Activated CD4-positive, alpha-beta T cell treated with anti-CD3 and anti-CD28 coated beads, Interleukin-2, amount 10 ng/mL, durations not matched to agents 7 days and 5 days (primary cell): ENCODE measurements at regions not wholly inside any gene's neighbourhood (a gene's known extent, or its start where the extent isn't known, plus 50 kb on each side); places are given as distances from the start of the nearest gene placed in this dataset.

ENCODE experiments used
- CTCF ChIA-PET: fragments of 350-600 bp; sonication (Branson Sonifier 250); formaldehyde crosslinking; loops from one replicate; lab custom pipeline; 2021; ENCODE audit warnings: antibody characterized with exemption; lab: Charles Lee
- POLR2A ChIA-PET: fragments of 350-600 bp; sonication (Branson Sonifier 250); formaldehyde crosslinking; loops from one replicate; lab custom pipeline; 2021; ENCODE audit warnings: antibody characterized with exemption; lab: Charles Lee
- DNase-seq: peaks from one replicate; pipeline ENCODE4 v3.0.0-alpha.2; 2020
- H3K27ac Mint-ChIP-seq: one replicate; pipeline ENCODE4 v1.8.0; 2021; ENCODE audit warnings: mild to moderate bottlenecking, moderate library complexity, mixed read lengths
- H3K27me3 Mint-ChIP-seq: one replicate; pipeline ENCODE4 v1.8.0; 2021; ENCODE audit warnings: mixed read lengths
- H3K36me3 Mint-ChIP-seq: one replicate; pipeline ENCODE4 v1.8.0; 2021; ENCODE audit warnings: low read depth, mixed read lengths
- H3K4me1 Mint-ChIP-seq: one replicate; pipeline ENCODE4 v1.8.0; 2021; ENCODE audit warnings: mixed read lengths
- H3K4me3 Mint-ChIP-seq: one replicate; pipeline ENCODE4 v1.8.0; 2021; ENCODE audit warnings: mild to moderate bottlenecking, moderate library complexity, mixed read lengths
- H3K9me3 Mint-ChIP-seq: one replicate; pipeline ENCODE4 v1.8.0; 2021; ENCODE audit warnings: mixed read lengths

DNA sequence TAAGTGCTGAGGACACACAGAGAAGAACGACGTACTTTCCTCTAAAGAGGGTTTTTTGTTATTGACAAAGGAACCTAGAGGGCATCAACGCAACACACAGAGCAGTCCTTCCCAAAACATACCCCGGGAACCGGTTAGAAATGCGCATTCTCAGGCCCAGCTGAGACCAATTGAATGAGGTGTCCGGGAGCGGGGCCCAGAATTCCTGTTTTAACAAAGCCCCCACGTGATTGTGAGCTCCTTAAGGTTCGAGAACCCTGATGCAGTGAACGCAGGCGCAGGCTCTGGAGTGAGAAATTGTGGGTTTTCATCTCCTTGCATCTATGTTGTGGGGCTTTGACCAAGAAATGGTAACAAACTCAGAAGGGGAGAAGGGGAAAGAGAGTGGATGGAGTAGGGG lies 51.0 kb upstream of the TBX3 start:
- Mint-ChIP-seq H3K36me3 (no peaks in the 10 kb centered on the region), H3K27ac (no peak overlapping the region), H3K4me3 (no peak overlapping the region), H3K27me3 (peaks cover 24% of the 10 kb centered on the region), H3K4me1 (no peaks in the 10 kb centered on the region), H3K9me3 (no peaks in the 10 kb centered on the region)
- POLR2A ChIA-PET, result no interaction called here
- DNase-seq, result no peak
- CTCF ChIA-PET, result no interaction called here

GRCh38 chr12:114733919-114734318 lies 49.9 kb upstream of the TBX3 start:
- Mint-ChIP-seq H3K4me3 (no peak overlapping the region), H3K9me3 (no peaks in the 10 kb centered on the region), H3K36me3 (no peaks in the 10 kb centered on the region), H3K27me3 (peaks cover 24% of the 10 kb centered on the region), H3K4me1 (no peaks in the 10 kb centered on the region), H3K27ac (no peak overlapping the region)
- no peak for DNase-seq
- ChIA-PET POLR2A (no interaction called here), CTCF (no interaction called here)
